ENCODE measurements at regions not wholly inside any gene's neighbourhood (a gene's known extent, or its start where the extent isn't known, plus 50 kb on each side); places are given as distances from the start of the nearest gene placed in this dataset.
A peak's percentile ranks its signal among the peaks of the same experiment; 100 is the strongest.

- no peak overlapping the region for H3K4me3 ChIP-seq (ENCODE audit: low read depth, low read length)
- TF ChIP-seq CTCF (IDR thresholded peaks at IDR 0.05; ENCODE audit: insufficient read depth, low read depth, low read length), result no peak
- no peak for DNase-seq (ENCODE audit: low read depth)
Measured at GRCh38 chr6:118715376-118715775, 64.0 kb upstream of the CEP85L start.

GRCh38 chr6:118714756-118715155 is 63.4 kb upstream of the CEP85L start:
- no peak for TF ChIP-seq CTCF (IDR thresholded peaks at IDR 0.05; ENCODE audit: insufficient read depth, low read depth, low read length)
- no peak overlapping the region for H3K4me3 ChIP-seq (ENCODE audit: low read depth, low read length)
- DNase-seq (ENCODE audit: low read depth), result no peak

GRCh38 chr6:118712969-118713368 is 61.6 kb upstream of the CEP85L start:
- DNase-seq (ENCODE audit: low read depth), result no peak

DNA sequence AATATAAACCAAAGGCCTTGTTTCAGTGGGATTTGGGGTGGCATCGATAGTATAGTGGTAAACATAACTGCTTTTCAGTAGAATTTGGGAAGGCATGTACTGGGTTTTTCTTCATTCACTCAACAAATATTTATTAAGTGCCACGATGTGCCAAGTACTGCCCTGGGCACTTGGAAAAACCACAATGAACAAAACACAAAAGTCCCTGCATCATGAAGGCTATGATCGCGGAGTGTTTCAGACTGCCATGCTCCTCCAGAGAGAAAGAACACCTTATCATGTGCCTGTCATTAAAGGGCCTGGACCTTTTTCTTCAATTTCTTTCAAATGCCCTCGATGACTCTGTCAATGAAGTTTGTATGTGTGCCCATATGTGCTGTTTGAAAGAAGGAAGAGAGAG is 59.2 kb upstream of the CEP85L start:
- no peak for DNase-seq (ENCODE audit: low read depth)
- no peak for TF ChIP-seq CTCF (IDR thresholded peaks at IDR 0.05; ENCODE audit: insufficient read depth, low read depth, low read length)
- H3K4me3 ChIP-seq (ENCODE audit: low read depth, low read length), result no peak overlapping the region

More at GRCh38 chr6:118712969-118713368, 61.6 kb upstream of the CEP85L start:
- TF ChIP-seq CTCF (IDR thresholded peaks at IDR 0.05; ENCODE audit: insufficient read depth, low read depth, low read length), result no peak
- no peak overlapping the region for H3K4me3 ChIP-seq (ENCODE audit: low read depth, low read length)

DNA sequence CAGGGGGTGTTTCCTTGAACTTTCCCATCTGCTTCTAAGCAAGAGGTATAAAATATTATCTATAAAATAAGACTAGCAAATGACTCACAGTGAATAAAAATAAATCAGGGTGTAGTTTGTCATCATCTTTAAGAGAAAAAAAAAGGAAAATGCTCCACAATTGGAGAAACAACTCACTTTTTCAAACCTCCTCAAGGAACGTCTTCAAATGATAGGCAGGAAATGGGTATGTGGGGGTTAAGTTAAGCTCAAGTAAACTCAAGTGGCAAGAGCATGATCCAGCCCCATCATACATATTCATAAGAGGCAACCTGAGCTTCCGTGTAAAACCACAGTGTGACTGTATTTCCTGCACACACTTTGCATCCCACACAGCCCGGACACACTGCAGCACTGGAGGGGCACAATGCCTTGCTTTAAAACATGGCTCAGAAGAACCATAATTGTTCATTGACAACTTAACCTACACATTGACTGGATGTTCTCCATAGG is 58.5 kb upstream of the CEP85L start:
- no peak for TF ChIP-seq CTCF (IDR thresholded peaks at IDR 0.05; ENCODE audit: insufficient read depth, low read depth, low read length)
- no peak for DNase-seq (ENCODE audit: low read depth)
- peak overlapping the region; percentile 58 for H3K4me3 ChIP-seq (ENCODE audit: low read depth, low read length)

GRCh38 chr6:118708744-118709143 is 57.4 kb upstream of the CEP85L start:
- H3K4me3 ChIP-seq (ENCODE audit: low read depth, low read length), result peak overlapping the region; percentile 58
- DNase-seq (ENCODE audit: low read depth), result peak; percentile 81
- TF ChIP-seq CTCF (IDR thresholded peaks at IDR 0.05; ENCODE audit: insufficient read depth, low read depth, low read length), result no peak

DNA sequence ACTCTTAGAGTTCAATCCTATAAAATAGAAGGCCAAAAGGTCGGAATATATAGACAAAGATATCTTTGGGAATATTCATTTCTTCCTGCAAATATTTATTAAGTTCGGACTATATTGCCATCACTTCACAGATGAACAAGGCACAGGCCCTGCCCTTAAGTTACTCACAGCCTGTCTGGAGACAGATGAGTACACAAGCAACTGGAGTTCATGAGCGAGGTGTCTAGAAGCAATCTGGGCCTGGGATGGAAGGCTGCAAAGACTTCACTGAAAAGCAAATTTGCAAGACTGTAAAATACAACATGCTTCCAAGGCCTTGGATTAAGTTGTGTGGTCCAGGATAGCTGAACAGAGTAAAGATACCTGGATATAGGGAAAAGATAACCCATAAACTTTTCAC is 56.7 kb upstream of the CEP85L start:
- H3K4me3 ChIP-seq (ENCODE audit: low read depth, low read length), result no peak overlapping the region
- no peak for TF ChIP-seq CTCF (IDR thresholded peaks at IDR 0.05; ENCODE audit: insufficient read depth, low read depth, low read length)
- DNase-seq (ENCODE audit: low read depth), result peak; percentile 15
